ENCODE measurements at regions not wholly inside any gene's neighbourhood (a gene's known extent, or its start where the extent isn't known, plus 50 kb on each side); places are given as distances from the start of the nearest gene placed in this dataset.

- TF ChIP-seq EZH2 (IDR thresholded peaks at IDR 0.05; ENCODE audit: borderline replicate concordance, low read length), result no peak
- TF ChIP-seq, protein P1, sequence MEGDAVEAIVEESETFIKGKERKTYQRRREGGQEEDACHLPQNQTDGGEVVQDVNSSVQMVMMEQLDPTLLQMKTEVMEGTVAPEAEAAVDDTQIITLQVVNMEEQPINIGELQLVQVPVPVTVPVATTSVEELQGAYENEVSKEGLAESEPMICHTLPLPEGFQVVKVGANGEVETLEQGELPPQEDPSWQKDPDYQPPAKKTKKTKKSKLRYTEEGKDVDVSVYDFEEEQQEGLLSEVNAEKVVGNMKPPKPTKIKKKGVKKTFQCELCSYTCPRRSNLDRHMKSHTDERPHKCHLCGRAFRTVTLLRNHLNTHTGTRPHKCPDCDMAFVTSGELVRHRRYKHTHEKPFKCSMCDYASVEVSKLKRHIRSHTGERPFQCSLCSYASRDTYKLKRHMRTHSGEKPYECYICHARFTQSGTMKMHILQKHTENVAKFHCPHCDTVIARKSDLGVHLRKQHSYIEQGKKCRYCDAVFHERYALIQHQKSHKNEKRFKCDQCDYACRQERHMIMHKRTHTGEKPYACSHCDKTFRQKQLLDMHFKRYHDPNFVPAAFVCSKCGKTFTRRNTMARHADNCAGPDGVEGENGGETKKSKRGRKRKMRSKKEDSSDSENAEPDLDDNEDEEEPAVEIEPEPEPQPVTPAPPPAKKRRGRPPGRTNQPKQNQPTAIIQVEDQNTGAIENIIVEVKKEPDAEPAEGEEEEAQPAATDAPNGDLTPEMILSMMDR (IDR thresholded peaks at IDR 0.05; ENCODE audit: low read length), result no peak
These were observed 320.0 kb downstream of the RPS24 start for GRCh38 chr10:78353636-78354035.
